HG02885 (cell line): ENCODE measurements at regions not wholly inside any gene's neighbourhood (a gene's known extent, or its start where the extent isn't known, plus 50 kb on each side); places are given as distances from the start of the nearest gene placed in this dataset.

Experiments
- ATAC-seq: cut with Tn5 transposase; IDR thresholded peaks from one replicate; pipeline ENCODE4 v1.9.1; 2021; ENCODE audit warnings: mild to moderate bottlenecking; ENCODE audit not compliant: unreplicated experiment, poor library complexity

- no peak for ATAC-seq
Observed at GRCh38 chr6:23180504-23181293, 611.3 kb downstream of the HDGFL1 start.

- ATAC-seq, result no peak
Observed at GRCh38 chr6:23181356-23182110, 612.2 kb downstream of the HDGFL1 start.

DNA sequence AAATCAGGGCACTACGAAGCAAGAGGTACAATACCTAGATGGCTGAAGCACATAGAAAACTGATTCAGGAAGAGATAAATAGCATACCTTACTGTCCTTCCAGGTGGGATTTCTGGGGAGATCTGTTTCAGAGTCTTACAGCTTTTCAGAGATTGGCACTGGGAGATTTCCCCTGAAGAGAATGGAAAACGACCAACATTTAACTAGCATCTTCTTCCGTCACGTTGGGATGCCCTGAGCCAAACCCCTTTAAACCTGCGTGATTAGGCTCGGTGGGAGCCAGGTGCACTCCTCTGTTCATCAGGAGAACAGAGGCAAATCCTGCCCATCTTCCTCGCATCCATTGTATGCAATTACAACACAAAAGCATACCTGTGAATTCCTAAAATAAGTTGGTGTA lies 614.5 kb downstream of the HDGFL1 start:
- ATAC-seq, result no peak

GRCh38 chr6:23184351-23184750 lies 615.0 kb downstream of the HDGFL1 start:
- no peak for ATAC-seq

DNA sequence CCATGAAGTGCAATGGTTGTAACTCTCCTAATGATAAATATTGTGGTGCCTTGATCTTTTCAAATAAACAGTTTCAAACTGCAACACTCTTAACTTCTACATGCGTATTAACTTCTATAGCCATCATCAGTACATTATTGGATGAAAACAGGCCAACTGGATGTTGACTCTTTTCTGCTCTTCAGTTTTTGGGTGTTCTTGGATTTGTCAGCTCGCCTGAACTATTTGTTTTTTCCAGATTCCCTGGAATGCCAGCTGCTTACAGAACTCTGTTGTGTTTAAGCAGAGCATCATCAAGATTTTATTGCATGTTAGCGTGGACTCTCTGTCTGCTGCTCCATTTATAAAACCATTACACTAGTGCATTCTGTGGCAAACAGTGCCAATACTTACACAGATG lies 626.1 kb downstream of the HDGFL1 start:
- no peak for ATAC-seq

DNA sequence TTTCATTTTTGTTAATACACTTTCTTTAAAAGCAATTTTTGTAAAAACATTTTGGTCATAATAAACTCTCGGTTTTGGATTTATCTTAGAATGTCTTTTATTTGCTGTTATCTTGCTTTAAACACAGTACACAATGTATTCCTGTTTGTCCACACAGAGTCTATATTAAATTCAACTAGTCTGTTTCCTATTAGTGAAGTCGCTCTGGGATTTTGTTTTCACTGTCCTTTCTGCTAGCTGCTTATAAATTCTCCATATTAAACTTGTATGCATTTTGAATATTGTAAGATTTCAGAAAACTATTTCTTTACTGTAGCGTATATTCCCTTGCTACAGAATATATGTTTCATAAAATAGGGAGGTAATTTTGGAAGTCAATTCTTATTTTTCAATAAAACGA lies 630.2 kb downstream of the HDGFL1 start:
- no peak for ATAC-seq

- ATAC-seq, result no peak
Observed at GRCh38 chr6:23200946-23201345, 631.6 kb downstream of the HDGFL1 start.

- ATAC-seq, result no peak
Observed at GRCh38 chr6:23202207-23202606, 632.8 kb downstream of the HDGFL1 start.

DNA sequence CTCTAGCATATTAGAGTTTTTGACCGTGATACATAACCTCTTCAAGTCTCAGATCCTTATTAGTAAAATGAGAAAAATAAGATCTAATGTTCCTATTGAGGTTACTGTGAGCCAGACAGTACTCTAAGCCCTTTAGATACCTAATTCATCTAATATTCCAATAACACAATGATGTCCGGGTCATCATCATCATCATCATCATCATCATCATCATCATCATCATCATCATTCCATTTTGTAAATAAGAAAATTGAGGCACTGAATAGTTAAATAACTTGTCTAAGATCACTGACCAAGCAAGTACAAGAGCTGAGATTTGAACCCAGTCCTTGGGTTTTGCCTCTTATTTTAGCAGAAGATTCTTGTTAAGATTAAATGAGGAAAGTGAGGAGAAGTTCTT lies 643.0 kb downstream of the HDGFL1 start:
- no peak for ATAC-seq

- ATAC-seq, result no peak
Observed at GRCh38 chr6:23213193-23213592, 643.8 kb downstream of the HDGFL1 start.

GRCh38 chr6:23213651-23214050 lies 644.3 kb downstream of the HDGFL1 start:
- ATAC-seq, result no peak

- no peak for ATAC-seq
Observed at GRCh38 chr6:23218751-23219150, 649.4 kb downstream of the HDGFL1 start.

- no peak for ATAC-seq
Observed at GRCh38 chr6:23222724-23223123, 653.4 kb downstream of the HDGFL1 start.

DNA sequence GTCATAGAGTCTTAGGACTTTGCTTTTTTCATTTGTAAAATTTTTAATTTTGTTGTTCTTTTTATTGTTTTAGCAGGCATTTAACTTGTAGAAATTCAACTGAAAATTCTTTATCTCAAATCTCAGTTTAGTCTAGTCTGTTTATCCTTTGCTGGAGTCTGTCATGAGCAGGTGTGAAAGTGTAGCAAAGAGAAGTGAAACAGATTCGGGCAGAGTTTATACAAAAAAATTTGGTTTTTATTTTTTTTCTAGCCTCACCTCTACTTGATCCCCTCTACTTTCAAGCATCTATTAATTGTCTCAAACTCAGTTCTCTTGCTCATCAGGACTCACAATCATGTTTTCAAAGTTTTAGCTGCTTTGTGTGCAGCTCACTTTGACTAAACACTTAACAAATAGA lies 655.2 kb downstream of the HDGFL1 start:
- ATAC-seq, result no peak

DNA sequence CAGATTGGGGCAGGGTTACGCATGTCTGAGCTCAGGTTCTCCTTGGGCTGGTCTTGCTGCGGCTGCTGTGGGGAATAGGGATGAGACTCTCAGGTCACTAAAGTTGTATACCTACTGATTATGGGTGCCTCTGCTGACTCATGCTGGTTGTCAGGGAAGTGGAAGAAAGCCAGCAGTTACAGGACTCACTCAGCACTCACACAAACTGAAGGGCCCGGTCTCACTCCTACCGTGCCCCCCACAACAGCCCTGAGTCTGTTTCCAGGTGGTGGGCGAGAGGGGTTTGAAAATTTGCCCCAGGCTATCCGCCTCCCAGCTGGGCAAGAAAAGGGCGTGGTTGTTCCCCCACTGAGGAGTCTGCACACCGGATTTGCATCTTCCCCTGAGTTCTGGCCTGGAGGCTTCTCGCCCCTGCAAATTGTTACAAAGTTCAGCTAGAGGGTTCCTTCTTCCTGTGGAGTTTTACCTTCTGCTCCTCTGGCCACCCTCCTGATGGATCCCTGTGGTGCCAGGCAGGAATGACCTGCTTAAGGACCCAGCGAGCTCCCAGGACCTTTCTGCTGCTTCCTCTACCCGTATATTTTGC lies 659.2 kb downstream of the HDGFL1 start:
- ATAC-seq, result no peak

DNA sequence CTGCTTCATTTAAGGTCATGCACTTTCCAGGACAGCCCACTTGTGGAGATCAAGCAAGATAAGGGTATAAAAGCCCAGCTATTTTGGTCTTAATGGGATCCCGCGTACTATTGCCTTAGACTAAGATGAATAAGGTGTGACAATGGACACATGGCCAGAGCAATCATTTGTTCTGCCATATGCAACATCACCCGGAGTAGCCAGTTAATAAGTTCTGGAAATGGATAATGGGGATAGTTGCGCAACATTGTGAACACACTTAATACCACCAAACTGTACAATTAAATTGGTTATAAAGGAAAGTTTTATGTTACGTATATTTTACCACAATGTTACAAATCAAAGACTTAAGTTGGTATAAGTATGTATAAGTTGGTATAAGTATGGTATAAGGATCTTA lies 674.5 kb downstream of the HDGFL1 start:
- no peak for ATAC-seq

DNA sequence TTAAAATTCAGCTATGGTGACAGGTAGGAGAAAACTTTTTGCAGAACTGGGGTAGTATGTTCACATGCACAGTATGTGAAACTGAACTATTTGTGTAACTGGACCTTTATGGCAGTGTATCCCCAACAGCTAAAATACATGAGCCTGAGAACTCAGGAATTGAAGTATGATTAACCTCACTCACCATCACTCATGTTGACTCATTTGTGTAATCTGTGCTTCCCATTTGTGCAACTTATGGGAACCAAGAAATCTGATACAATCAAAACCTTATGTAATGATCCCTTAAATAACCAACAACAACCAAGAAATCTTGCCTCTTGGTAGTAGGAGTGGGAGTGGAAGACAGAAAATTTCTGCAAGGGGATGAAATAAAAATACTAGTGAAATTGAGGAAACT lies 674.9 kb downstream of the HDGFL1 start:
- ATAC-seq, result no peak

- no peak for ATAC-seq
Observed at GRCh38 chr6:23245572-23245971, 676.2 kb downstream of the HDGFL1 start.

- ATAC-seq, result no peak
Observed at GRCh38 chr6:23246896-23247295, 677.5 kb downstream of the HDGFL1 start.

GRCh38 chr6:23250556-23250955 lies 681.2 kb downstream of the HDGFL1 start:
- no peak for ATAC-seq

- no peak for ATAC-seq
Observed at GRCh38 chr6:23262864-23263263, 693.5 kb downstream of the HDGFL1 start.
